NCI-H2107 treated with DMSO at 0.1 percent for 48 hours (cell line): ENCODE measurements at regions not wholly inside any gene's neighbourhood (a gene's known extent, or its start where the extent isn't known, plus 50 kb on each side); places are given as distances from the start of the nearest gene placed in this dataset.
A peak's percentile ranks its signal among the peaks of the same experiment; 100 is the strongest.

Experiments used
- DNase-seq: peaks from one replicate; lab custom pipeline; 2025; ENCODE audit not compliant: unreplicated experiment; lab: John Stamatoyannopoulos, UW

GRCh38 chr2:128797533-128797932 lies 478.9 kb upstream of the HS6ST1 start:
- no peak for DNase-seq

GRCh38 chr2:128797937-128798336 lies 479.3 kb upstream of the HS6ST1 start:
- DNase-seq, result no peak

DNA sequence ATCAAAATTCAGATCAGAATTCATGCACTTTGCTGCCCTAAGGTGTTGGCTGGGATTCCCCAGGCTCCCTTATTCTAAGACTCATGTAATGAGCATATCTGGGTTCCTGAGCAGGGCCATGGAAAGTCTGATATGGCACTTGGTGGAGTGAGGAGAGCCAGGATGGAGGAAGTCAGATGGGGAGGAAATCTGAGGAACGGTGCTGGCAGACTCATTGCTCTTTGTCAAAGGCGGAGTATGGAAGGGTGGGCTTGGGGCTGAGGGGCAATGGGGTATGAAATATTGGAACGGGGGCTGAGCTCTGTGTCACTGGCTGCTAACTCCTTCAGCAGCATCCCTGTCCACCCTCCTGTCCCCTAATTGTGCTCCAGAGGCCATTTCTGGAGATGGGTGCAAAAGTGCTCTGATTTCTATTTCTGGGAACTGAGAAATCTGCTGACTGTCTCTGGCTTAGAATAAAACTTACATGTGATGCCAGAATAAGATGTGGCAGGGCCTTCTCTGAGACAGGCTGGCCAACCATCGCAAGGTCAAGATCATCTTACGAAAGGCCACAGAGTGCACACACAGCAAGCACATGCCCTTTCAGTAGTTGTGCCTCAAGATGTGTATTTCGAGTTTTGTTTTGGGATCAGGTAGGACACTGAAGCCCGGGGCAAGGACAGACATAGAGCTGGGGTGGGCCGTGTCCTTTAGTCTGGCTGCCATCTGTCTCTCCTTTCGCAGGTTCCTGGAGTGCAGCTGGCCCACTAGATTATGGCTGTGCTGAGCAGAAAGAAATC lies 480.0 kb upstream of the HS6ST1 start:
- no peak for DNase-seq

- DNase-seq, result no peak
Observed at GRCh38 chr2:128799284-128799552, 480.6 kb upstream of the HS6ST1 start.

DNA sequence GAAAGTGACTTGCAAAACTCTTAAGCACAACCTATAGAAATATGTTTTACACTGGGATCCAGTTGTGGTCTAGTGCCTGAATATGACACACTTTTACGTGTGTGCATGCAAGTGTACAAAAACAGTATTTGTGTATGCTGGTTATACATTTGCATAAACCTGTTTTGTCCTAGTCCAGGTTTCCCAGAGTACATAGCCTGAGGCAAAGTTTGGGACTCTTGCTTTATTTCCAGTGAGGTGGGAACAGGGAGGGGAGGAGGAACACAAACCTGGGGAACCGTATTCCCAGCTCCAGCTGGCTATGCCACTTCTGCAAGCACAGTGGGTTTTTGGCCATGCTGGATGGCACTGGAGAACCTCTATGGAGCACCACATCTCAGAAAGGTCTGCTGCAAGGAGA lies 481.1 kb upstream of the HS6ST1 start:
- DNase-seq, result no peak

GRCh38 chr2:128801576-128801975 lies 482.9 kb upstream of the HS6ST1 start:
- peak; percentile 79 for DNase-seq

GRCh38 chr2:128803222-128803621 lies 484.6 kb upstream of the HS6ST1 start:
- DNase-seq, result no peak

DNA sequence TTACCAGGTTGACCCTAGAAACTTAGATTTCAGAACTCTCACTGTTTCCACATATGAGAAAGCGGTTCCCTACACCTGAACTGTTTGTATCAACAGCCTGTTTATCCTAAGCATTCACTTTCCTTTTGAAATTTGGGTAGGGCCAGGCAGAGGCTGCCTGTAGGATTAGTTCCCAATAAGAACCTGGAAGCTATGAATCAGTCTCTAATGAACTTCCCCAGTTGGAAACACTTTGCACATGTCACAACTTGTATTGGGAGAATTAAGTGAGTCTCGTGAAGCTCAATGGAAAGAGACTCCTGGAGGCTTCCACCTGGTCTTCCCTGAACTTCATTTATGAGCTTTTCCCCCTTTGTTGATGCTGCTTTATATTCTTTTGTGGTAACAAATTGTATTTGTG lies 486.6 kb upstream of the HS6ST1 start:
- no peak for DNase-seq

DNA sequence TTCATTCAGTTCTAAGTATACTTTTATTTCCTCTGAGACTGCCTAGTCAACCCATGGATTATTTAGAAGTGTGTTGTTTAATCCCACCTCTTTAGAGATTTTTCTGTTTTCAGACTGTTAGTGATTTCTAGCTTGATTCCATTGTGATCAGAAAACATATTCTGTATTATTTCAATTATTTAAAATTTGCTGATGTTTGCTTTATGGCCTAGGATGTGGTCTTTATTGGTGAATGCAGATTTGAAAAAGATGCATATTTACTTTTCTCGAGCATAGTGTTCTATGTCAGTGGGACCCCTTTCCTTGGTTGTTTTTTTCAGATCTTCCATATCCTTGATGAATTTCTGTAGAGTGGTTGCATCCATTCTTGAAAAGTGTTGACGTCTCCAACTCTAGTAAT lies 487.2 kb upstream of the HS6ST1 start:
- no peak for DNase-seq

DNA sequence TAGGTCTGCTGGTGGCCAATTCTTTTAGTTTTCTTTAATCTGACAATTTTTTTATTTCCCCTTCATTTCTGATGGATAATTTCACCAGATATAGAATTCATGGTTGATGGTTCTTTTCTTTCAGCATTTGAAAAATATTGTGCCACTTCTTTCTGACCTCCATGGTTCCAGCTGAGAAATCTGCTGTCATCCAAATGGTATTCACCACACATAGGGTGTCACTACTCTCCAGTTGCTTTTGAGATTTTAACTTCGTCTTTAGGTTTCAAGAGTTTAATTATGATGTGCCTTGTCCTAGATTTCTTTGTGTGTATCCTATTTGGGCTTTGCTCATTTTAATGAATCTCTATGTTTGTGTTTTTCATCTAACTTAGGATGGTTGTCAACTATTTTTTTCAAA lies 488.6 kb upstream of the HS6ST1 start:
- no peak for DNase-seq

GRCh38 chr2:128808462-128809258 lies 490.0 kb upstream of the HS6ST1 start:
- no peak for DNase-seq

DNA sequence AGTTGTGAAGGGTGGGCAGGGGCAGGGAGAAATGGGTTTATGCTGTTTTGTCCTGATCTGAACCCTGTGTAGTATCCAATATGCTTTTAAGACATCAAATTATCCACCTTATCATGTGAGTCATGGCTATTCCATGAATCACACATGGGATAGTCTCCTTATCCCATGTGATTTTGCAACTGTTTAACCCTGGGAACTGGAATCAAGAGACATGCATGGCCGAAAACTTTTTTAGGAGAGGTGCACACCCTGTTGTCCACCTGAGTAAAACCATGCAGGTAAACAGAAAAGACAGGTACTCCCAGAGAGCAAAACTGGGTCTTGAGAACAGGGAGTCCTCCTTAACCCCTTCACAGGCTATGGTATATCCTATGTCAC lies 490.6 kb upstream of the HS6ST1 start:
- DNase-seq, result no peak

DNA sequence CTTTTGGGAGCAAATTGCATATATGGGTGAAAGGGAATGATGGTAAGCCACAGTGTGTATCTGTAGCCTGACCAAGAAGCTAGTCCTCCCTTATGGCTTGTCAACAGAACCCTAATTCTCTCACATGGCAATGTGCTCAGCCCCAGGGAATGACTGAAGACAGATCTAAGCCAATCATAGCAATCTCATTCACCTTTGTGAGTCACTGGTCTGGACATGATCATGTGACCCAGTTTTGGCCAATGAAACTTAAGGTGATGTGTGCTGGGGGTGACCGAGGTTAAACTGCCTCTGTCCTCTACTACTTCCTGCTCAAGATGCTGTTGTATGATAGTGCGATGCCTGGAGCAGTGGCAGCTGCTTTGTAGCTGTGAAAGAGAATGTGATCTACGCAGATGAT lies 491.2 kb upstream of the HS6ST1 start:
- DNase-seq, result no peak

GRCh38 chr2:128812183-128812940 lies 493.7 kb upstream of the HS6ST1 start:
- DNase-seq, result no peak

DNA sequence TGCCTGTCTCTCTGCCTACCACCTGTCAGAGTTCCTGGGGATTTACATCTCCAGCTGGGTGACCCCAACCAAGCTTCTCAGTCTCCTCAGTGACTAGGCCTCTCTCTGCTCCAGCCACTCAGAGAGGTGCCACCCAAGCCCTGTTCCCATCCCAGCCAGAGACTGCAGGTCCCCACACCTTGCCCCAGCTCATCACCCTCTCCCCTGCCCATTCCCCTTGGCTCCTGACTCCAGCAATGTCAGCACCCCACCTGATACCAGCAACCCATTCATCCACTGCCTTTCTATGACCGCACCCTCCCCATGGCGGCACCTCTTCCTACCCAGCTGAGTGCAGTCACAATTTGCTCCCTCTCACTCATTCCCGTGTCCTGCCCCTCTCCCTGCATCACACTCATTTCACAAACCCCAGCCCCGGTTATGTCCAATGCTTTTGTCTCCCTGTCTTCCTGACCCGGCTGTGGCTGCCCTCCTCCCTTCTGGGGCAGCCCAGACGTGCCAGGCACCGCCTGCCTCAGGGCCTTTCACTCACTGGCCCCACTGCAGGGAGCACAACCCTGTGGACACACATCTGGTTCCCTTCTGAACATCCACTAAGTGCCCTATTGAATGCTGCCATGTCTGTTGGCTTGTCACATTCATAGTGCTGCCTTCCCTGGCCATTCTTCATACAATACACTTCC lies 494.8 kb upstream of the HS6ST1 start:
- DNase-seq, result no peak

GRCh38 chr2:128815248-128815647 lies 496.6 kb upstream of the HS6ST1 start:
- no peak for DNase-seq

- DNase-seq, result no peak
Observed at GRCh38 chr2:128817171-128817570, 498.5 kb upstream of the HS6ST1 start.

DNA sequence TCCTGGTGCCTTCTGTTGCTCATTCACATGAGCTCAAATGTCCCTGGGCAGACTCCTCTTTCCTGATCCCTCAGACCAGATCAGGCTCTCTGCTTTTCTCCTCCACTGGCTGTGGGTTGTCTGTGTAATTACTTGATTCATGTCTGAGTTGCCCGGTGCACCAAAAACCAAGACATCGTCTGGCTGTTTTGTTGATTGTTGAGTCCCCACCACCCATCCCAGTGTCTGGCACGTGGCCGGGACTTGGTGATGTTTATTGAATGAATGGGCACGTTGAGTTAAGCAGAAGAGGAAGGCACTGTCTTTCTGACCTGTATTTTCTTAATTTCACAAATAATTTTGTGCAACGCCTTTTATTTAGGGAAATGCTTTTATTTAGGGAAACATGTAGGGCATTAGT lies 499.1 kb upstream of the HS6ST1 start:
- no peak for DNase-seq

GRCh38 chr2:128818248-128818647 lies 499.6 kb upstream of the HS6ST1 start:
- no peak for DNase-seq

- DNase-seq, result no peak
Observed at GRCh38 chr2:128818704-128819491, 500.2 kb upstream of the HS6ST1 start.

GRCh38 chr2:128820452-128820851 lies 501.8 kb upstream of the HS6ST1 start:
- no peak for DNase-seq
